ENCODE measurements at regions not wholly inside any gene's neighbourhood (a gene's known extent, or its start where the extent isn't known, plus 50 kb on each side); places are given as distances from the start of the nearest gene placed in this dataset.

DNA sequence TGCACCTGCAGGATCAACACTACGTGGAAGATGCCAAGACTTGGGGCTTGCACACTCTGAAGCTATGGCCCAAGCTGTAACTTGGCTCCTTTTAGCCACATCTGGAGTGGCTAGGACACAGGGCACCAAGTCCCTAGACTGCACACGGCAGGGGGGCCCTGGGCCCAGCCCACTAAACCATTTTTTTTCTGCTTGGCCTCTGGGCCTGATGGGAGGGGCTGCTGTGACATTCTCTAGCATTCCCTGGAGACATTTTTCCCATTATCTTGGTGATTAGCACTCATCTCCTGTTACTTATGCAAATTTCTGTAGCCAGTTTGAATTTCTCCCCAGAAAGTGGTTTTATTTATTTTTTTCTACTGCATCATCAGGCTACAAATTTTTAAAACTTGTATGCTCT, 1080.7 kb downstream of the LRFN5 start:
- TF ChIP-seq POLR2A (IDR thresholded peaks at IDR 0.05) (no peak), POLR2AphosphoS5 (IDR thresholded peaks at IDR 0.05) (no peak), EP300 (IDR thresholded peaks at IDR 0.05) (no peak)
- TF ChIP-seq, protein P1, sequence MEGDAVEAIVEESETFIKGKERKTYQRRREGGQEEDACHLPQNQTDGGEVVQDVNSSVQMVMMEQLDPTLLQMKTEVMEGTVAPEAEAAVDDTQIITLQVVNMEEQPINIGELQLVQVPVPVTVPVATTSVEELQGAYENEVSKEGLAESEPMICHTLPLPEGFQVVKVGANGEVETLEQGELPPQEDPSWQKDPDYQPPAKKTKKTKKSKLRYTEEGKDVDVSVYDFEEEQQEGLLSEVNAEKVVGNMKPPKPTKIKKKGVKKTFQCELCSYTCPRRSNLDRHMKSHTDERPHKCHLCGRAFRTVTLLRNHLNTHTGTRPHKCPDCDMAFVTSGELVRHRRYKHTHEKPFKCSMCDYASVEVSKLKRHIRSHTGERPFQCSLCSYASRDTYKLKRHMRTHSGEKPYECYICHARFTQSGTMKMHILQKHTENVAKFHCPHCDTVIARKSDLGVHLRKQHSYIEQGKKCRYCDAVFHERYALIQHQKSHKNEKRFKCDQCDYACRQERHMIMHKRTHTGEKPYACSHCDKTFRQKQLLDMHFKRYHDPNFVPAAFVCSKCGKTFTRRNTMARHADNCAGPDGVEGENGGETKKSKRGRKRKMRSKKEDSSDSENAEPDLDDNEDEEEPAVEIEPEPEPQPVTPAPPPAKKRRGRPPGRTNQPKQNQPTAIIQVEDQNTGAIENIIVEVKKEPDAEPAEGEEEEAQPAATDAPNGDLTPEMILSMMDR (IDR thresholded peaks at IDR 0.05) = no peak

Data from gastroesophageal sphincter (tissue), 3 donors.